ENCODE measurements at regions not wholly inside any gene's neighbourhood (a gene's known extent, or its start where the extent isn't known, plus 50 kb on each side); places are given as distances from the start of the nearest gene placed in this dataset.

DNA sequence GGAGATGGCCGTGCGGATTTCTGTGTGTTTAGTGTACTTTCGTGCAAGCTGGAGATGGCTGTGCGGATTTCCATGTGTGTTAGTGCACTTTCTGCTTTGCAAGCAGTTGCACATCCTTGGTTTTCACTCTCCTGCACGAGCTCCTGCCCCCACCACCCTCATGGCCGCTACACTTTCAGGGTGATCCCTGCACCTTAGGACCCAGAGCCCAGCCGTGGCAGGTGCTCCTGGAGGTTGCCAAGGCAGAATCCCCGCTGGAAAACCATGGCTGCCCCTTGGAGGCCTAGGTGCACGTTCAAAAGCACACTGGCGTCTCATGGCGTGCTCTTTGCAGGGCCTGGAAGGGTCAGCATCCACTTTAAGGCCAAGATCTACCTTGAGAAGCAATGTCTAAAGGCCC lies 311.0 kb upstream of the TNRC6C start:
- TF ChIP-seq, protein P1, sequence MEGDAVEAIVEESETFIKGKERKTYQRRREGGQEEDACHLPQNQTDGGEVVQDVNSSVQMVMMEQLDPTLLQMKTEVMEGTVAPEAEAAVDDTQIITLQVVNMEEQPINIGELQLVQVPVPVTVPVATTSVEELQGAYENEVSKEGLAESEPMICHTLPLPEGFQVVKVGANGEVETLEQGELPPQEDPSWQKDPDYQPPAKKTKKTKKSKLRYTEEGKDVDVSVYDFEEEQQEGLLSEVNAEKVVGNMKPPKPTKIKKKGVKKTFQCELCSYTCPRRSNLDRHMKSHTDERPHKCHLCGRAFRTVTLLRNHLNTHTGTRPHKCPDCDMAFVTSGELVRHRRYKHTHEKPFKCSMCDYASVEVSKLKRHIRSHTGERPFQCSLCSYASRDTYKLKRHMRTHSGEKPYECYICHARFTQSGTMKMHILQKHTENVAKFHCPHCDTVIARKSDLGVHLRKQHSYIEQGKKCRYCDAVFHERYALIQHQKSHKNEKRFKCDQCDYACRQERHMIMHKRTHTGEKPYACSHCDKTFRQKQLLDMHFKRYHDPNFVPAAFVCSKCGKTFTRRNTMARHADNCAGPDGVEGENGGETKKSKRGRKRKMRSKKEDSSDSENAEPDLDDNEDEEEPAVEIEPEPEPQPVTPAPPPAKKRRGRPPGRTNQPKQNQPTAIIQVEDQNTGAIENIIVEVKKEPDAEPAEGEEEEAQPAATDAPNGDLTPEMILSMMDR (IDR thresholded peaks at IDR 0.05), result no peak
- TF ChIP-seq POLR2A (IDR thresholded peaks at IDR 0.05), result no peak
